GM18868 (cell line): ENCODE measurements at regions not wholly inside any gene's neighbourhood (a gene's known extent, or its start where the extent isn't known, plus 50 kb on each side); places are given as distances from the start of the nearest gene placed in this dataset.

Experiments
- ATAC-seq: cut with Tn5 transposase; IDR thresholded peaks from one replicate; pipeline ENCODE4 v1.9.1; 2021; ENCODE audit warnings: mild to moderate bottlenecking, moderate library complexity; ENCODE audit not compliant: unreplicated experiment

DNA sequence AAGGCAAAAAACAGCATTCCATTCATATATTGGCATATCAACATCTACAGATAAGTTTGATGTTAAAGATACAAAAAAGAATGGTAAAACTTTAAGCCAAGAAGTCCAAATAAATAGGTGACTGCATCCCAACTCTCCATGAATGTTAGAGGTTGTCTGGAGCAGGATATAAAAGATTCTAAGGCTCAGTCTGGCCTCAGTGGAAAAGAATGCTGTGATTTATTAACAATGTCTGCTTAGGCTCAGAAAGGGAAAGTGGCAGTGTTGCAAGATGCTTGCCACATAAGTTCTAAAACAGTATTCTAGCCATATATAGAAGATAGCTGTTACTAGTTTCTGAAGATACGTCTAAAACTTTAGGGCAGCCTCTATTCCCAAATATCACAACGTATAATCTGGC, 179.8 kb upstream of the NBEA start:
- no peak for ATAC-seq

DNA sequence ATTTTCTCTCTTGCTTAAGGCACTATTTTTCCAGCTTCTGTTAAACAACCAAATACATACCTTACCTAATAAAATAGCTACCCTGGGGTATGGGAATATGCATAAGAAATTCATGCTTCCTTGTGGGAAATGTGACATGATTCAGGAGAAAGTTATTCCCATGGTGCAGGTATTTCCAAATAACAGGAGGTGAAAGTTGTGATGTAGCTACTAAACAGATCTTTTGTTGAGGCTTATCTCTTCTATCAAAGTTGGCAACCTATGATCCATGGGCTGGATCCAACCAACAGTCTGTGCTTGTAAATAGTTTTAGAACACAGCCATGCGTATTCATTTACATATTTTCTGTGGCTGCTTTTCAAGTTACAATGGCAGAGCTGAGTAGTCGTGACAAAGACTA, 177.8 kb upstream of the NBEA start:
- ATAC-seq: no peak

GRCh38 chr13:34765446-34766180, 176.5 kb upstream of the NBEA start:
- no peak for ATAC-seq

- no peak for ATAC-seq
These were observed 174.3 kb upstream of the NBEA start for GRCh38 chr13:34767778-34768177.

- ATAC-seq: no peak
These were observed 169.9 kb upstream of the NBEA start for GRCh38 chr13:34772206-34772605.

DNA sequence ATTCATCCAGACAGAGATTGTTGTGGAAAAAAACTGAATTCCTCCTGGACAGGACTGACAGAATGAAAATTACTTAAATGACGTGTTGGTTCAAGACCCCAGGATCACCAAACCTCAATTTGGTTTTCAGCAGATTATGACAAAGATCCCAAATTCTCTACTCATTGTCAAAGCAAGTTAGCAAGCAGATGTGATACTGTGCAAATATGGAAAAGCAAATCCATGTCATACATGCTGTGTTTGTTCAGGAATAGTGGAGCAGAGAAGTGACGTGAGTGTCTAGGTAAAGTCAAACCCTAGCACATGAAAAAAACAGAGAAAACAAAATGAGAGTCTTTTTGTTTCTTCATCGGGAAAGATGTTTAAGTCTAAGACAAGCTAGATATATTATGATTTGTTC, 169.2 kb upstream of the NBEA start:
- ATAC-seq: no peak

DNA sequence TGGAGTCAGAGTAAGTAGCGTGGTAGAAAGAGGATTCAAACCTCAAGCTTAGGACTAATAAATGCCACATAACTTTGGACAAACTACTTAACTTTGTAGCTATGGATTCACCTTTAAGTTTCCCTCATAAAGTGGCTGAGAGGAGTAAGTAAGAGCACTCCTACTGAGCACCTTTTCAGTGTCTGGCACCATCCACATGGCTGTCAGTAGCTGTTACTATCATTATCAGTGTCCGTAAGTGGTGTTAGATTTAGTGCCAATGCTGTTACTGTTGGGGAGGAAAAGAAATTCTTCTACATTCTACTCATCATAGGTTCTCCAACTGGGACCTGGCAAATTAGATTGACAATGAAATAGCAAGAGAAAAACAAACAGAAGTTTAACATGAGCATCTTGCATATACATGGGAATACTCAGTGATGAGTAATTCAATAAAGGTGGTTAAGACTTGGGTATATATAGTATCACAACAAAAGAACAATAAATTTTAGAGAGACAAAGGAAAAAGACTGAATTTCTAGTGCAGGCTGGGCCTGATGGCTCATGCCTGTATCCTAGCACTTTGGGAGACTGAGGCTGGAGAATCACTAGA, 165.6 kb upstream of the NBEA start:
- no peak for ATAC-seq

DNA sequence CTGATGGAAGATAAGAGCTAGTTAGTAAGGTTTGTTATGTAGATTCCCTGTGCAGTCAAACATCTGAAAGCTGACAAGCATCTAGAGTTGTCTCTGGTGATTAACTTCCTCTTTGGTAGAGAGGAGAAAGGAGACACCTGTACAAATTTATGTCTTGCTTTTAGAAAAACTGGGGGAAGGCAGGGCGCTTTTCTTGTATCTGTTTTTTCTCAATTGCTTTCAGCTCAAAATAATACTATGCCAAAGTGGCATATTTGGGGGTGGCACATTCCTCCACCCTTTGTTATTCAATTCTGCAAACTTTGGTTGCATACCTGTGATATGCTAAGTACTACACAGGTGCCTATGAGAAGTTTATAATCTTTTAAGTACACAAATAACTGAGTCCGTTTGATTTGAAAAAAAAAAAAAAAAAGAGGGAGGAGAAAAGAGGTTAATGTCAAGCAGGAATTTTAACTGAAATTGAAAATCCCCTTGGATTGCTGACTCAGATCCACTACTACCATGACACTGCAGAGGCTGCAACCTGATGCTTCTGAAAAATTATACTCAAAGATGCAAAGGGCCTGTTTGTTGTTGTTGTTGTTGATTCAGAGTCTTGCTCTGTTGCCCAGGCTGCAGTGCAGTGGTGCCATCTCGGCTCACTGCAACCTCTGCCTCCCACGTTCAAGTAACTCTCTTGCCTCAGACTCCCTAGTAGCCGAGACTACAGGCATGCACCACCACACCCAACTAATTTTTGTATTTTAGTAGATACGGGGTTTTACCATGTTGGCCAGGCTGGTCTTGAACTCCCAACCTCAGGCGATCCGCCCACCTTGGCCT, 164.8 kb upstream of the NBEA start:
- ATAC-seq: peak; percentile 68

DNA sequence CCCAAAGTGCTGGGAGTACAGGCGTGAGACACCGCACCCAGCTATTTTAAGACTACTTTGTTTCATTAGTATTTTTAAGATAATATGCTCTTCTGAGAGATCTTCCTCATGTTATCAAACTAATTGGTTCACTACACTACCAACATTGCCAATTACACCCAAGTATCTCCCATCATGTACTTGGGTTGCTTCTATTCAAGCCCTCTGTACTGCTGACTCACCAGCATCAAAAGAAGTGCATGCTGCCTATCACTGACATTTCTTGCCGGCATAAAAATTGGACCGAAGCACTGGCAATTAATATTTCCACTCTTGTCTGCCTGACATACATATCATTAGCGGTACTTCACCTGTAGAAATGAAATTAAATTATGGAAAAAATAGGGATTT, 164.2 kb upstream of the NBEA start:
- no peak for ATAC-seq

GRCh38 chr13:34779171-34779570, 162.9 kb upstream of the NBEA start:
- no peak for ATAC-seq

DNA sequence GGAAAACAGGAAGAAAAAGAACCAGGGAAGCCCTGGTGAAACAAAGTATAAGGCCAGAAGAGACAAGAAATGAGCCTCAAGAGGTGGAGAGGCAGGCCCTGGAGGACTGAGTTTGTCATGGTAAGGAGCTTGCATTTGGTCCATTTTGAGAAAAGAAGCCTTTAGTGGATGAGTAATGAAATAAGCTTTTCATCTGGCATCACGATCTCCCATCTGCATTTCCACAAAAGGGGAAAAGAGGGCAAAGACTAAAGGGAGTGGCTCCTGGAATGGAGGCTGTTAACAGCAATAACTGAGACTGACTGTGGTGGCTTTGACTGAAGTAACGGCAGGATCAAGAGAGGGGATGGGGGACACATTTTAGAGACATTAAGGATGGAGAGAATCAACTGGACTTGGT, 148.8 kb upstream of the NBEA start:
- ATAC-seq: no peak

GRCh38 chr13:34803756-34804155, 138.3 kb upstream of the NBEA start:
- no peak for ATAC-seq

GRCh38 chr13:34805347-34805746, 136.7 kb upstream of the NBEA start:
- no peak for ATAC-seq

DNA sequence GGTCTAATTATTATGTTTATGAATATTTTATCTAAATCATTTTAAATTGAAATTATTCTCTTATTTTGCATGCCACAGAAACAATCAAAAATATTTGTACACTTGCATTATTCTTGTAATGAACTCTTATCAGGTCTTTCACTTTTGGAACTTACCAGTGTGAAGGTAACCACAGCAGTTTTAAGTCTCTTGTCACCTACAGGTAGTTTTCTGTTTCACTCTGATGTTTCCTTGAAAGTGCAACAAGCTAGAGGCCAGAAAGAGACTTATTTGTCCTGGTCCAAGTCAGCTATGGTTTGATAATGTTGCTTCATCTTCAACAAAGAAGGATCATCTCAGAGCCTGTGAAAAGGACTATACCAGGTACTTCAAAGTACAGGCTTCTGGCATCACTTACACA, 133.4 kb upstream of the NBEA start:
- no peak for ATAC-seq

DNA sequence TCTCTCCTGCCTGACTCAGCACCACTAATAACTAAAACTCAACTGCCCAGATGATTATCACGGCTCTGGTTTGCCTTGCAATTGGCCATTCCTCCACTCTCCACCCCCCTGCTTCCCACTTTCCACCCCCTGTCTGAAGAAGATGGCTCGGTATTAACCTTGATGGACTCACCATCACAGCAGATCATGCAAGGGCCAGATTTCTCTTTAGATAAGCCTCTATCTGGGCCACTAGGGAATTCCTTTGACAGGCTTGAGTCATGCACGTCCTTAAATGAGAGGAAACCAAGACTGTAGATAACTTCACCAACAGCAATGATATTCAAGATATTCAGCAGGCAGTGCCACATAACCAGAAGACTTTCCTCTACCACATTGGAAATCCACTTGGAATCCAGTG, 131.1 kb upstream of the NBEA start:
- no peak for ATAC-seq

GRCh38 chr13:34815526-34815925, 126.5 kb upstream of the NBEA start:
- ATAC-seq: no peak

DNA sequence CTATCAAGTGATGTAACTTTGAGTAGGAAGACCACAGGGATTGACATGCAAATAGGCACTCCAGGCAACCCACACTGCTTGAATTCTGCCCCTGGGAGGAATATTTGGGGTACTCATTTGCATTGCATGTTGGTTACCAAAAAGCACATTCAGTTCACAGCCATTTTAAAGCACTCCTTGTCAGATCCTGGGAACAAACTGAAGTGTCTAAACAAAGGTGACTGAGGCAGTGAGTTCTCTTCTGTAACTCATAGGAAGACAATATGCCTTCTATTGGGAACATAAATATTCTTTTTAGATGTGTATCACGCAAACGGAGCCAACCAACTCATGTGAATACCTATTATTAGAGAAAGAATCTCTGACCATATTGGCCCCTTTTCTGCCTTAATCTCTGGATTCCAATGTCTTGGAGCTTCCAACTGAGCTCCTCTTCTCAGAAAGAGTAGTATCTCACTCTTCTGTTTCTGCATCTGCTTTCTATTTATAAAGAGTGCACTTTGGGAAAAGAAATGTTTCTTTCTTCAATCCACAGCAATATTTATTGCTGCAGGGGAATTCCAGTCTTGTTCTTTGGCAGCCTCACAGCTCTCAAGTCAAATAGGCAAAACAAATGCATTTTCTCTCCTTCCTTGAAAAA, 125.7 kb upstream of the NBEA start:
- no peak for ATAC-seq

GRCh38 chr13:34816908-34817665, 125.0 kb upstream of the NBEA start:
- no peak for ATAC-seq

GRCh38 chr13:34822650-34823049, 119.4 kb upstream of the NBEA start:
- ATAC-seq: no peak

- ATAC-seq: no peak
These were observed 115.6 kb upstream of the NBEA start for GRCh38 chr13:34826432-34826831.
